ENCODE measurements at regions not wholly inside any gene's neighbourhood (a gene's known extent, or its start where the extent isn't known, plus 50 kb on each side); places are given as distances from the start of the nearest gene placed in this dataset.

- DNase-seq (ENCODE audit: low read depth) = no peak
- in situ Hi-C loops (cut with HindIII; ENCODE audit: low pct_unique_long_range_greater_than_20kb, low sequenced_read_pairs) = no loop called here
These were observed 51.4 kb upstream of the SEC61G start for GRCh38 chr7:54810401-54810800.

- in situ Hi-C loops (cut with HindIII; ENCODE audit: low pct_unique_long_range_greater_than_20kb, low sequenced_read_pairs) = no loop called here
- DNase-seq (ENCODE audit: low read depth) = peak; percentile 69
These were observed 52.2 kb upstream of the SEC61G start for GRCh38 chr7:54811041-54811845.

GRCh38 chr7:54811846-54812254, 52.8 kb upstream of the SEC61G start:
- DNase-seq (ENCODE audit: low read depth) = peak; percentile 60
- in situ Hi-C loops (cut with HindIII; ENCODE audit: low pct_unique_long_range_greater_than_20kb, low sequenced_read_pairs) = no loop called here

GRCh38 chr7:54812756-54813322, 53.8 kb upstream of the SEC61G start:
- DNase-seq (ENCODE audit: low read depth) = peak; percentile 41
- in situ Hi-C loops (cut with HindIII; ENCODE audit: low pct_unique_long_range_greater_than_20kb, low sequenced_read_pairs) = no loop called here

- in situ Hi-C loops (cut with HindIII; ENCODE audit: low pct_unique_long_range_greater_than_20kb, low sequenced_read_pairs) = no loop called here
These were observed 54.4 kb upstream of the SEC61G start for GRCh38 chr7:54813398-54813797.

GRCh38 chr7:54814401-54814800, 55.4 kb upstream of the SEC61G start:
- in situ Hi-C loops (cut with HindIII; ENCODE audit: low pct_unique_long_range_greater_than_20kb, low sequenced_read_pairs) = no loop called here
- DNase-seq (ENCODE audit: low read depth) = no peak

More at GRCh38 chr7:54813398-54813797, 54.4 kb upstream of the SEC61G start:
- no peak for DNase-seq (ENCODE audit: low read depth)

GRCh38 chr7:54817152-54817551, 58.1 kb upstream of the SEC61G start:
- DNase-seq (ENCODE audit: low read depth) = no peak
- in situ Hi-C loops (cut with HindIII; ENCODE audit: low pct_unique_long_range_greater_than_20kb, low sequenced_read_pairs) = no loop called here

GRCh38 chr7:54823776-54824175, 64.8 kb upstream of the SEC61G start:
- in situ Hi-C loops (cut with HindIII; ENCODE audit: low pct_unique_long_range_greater_than_20kb, low sequenced_read_pairs) = no loop called here
- DNase-seq (ENCODE audit: low read depth) = no peak

- DNase-seq (ENCODE audit: low read depth) = no peak
- in situ Hi-C loops (cut with HindIII; ENCODE audit: low pct_unique_long_range_greater_than_20kb, low sequenced_read_pairs) = loop anchor here (25.0 kb wide), 1 partner anchor 263 kb away; no protein-coding TSS in a partner anchor
These were observed 65.6 kb upstream of the SEC61G start for GRCh38 chr7:54824655-54825054.

GRCh38 chr7:54825368-54825767, 66.4 kb upstream of the SEC61G start:
- in situ Hi-C loops (cut with HindIII; ENCODE audit: low pct_unique_long_range_greater_than_20kb, low sequenced_read_pairs) = loop anchor here (25.0 kb wide), 1 partner anchor 262 kb away; no protein-coding TSS in a partner anchor
- no peak for DNase-seq (ENCODE audit: low read depth)

- DNase-seq (ENCODE audit: low read depth) = no peak
- in situ Hi-C loops (cut with HindIII; ENCODE audit: low pct_unique_long_range_greater_than_20kb, low sequenced_read_pairs) = loop anchor here (25.0 kb wide), 1 partner anchor 260 kb away; no protein-coding TSS in a partner anchor
These were observed 68.7 kb upstream of the SEC61G start for GRCh38 chr7:54827734-54828133.

GRCh38 chr7:54831046-54831643, 72.1 kb upstream of the SEC61G start:
- in situ Hi-C loops (cut with HindIII; ENCODE audit: low pct_unique_long_range_greater_than_20kb, low sequenced_read_pairs) = loop anchor here (25.0 kb wide), 1 partner anchor 256 kb away; no protein-coding TSS in a partner anchor
- peak; percentile 83 for DNase-seq (ENCODE audit: low read depth)

- peak; percentile 80 for DNase-seq (ENCODE audit: low read depth)
- in situ Hi-C loops (cut with HindIII; ENCODE audit: low pct_unique_long_range_greater_than_20kb, low sequenced_read_pairs) = loop anchor here (25.0 kb wide), 1 partner anchor 256 kb away; no protein-coding TSS in a partner anchor
These were observed 72.7 kb upstream of the SEC61G start for GRCh38 chr7:54831644-54832095.

- peak; percentile 98 for DNase-seq (ENCODE audit: low read depth)
- in situ Hi-C loops (cut with HindIII; ENCODE audit: low pct_unique_long_range_greater_than_20kb, low sequenced_read_pairs) = loop anchor here (25.0 kb wide), 1 partner anchor 254 kb away; no protein-coding TSS in a partner anchor
These were observed 74.0 kb upstream of the SEC61G start for GRCh38 chr7:54833001-54833467.

GRCh38 chr7:54837168-54837567, 78.2 kb upstream of the SEC61G start:
- in situ Hi-C loops (cut with HindIII; ENCODE audit: low pct_unique_long_range_greater_than_20kb, low sequenced_read_pairs) = loop anchor here (25.0 kb wide), 1 partner anchor 250 kb away; no protein-coding TSS in a partner anchor
- no peak for DNase-seq (ENCODE audit: low read depth)

GRCh38 chr7:54837761-54838160, 78.8 kb upstream of the SEC61G start:
- in situ Hi-C loops (cut with HindIII; ENCODE audit: low pct_unique_long_range_greater_than_20kb, low sequenced_read_pairs) = loop anchor here (25.0 kb wide), 1 partner anchor 250 kb away; no protein-coding TSS in a partner anchor
- DNase-seq (ENCODE audit: low read depth) = peak; percentile 30

GRCh38 chr7:54838175-54838910, 79.3 kb upstream of the SEC61G start:
- DNase-seq (ENCODE audit: low read depth) = peak; percentile 84
- in situ Hi-C loops (cut with HindIII; ENCODE audit: low pct_unique_long_range_greater_than_20kb, low sequenced_read_pairs) = loop anchor here (25.0 kb wide), 1 partner anchor 249 kb away; no protein-coding TSS in a partner anchor
